Panc1 (cell line): ENCODE measurements at regions not wholly inside any gene's neighbourhood (a gene's known extent, or its start where the extent isn't known, plus 50 kb on each side); places are given as distances from the start of the nearest gene placed in this dataset.

Experiments
- ATAC-seq: fragments of 200-7000 bp; cut with Tn5 transposase; 2 replicates; pipeline ENCODE4 v1.9.1; 2020; ENCODE audit warnings: mild to moderate bottlenecking, moderate library complexity
- BruUV-seq: library from RNA; stranded (reverse); fragments of 400-500 nt; replicated peaks from 2 replicates; lab custom pipeline; 2021; lab: Mats Ljungman, UMichigan
- CTCF ChIA-PET: fragments of 300-600 bp; sonication (Branson Sonifier 250); formaldehyde crosslinking; loops from one replicate; lab custom pipeline; 2022; ENCODE audit warnings: antibody characterized with exemption; lab: Charles Lee
- POLR2A ChIA-PET: fragments of 300-600 bp; sonication (Branson Sonifier 250); formaldehyde crosslinking; loops from one replicate; lab custom pipeline; 2022; ENCODE audit warnings: antibody characterized with exemption; lab: Charles Lee
- DNase-seq: peaks from one replicate; pipeline ENCODE4 v3.0.0-alpha.2; 2010; ENCODE audit warnings: low read depth, low spot score
- H3K27ac ChIP-seq: 2 replicates; pipeline ENCODE4 v1.5.1; 2011; ENCODE audit warnings: mild to moderate bottlenecking, low read length, inconsistent platforms
- H3K27me3 ChIP-seq: fragments of 200-500 bp; sonication (Bioruptor generic); 2 replicates; pipeline ENCODE4 v1.6.0; 2014; ENCODE audit warnings: low read length, inconsistent platforms; ENCODE audit not compliant: control insufficient read depth, insufficient read depth
- H3K36me3 ChIP-seq: fragments of 200-500 bp; sonication (Bioruptor generic); 2 replicates; pipeline ENCODE4 v1.5.1; 2014; ENCODE audit warnings: inconsistent platforms, mild to moderate bottlenecking, low read length, moderate library complexity; ENCODE audit not compliant: control insufficient read depth, insufficient read depth
- H3K4me1 ChIP-seq: 2 replicates; pipeline ENCODE4 v1.5.1; 2011; ENCODE audit warnings: inconsistent platforms, mild to moderate bottlenecking, low read length, moderate library complexity; ENCODE audit not compliant: control insufficient read depth, insufficient read depth
- H3K4me3 ChIP-seq, 2 experiments: 2 replicates each; pipeline ENCODE4 v1.5.1; 2011 to 2012; ENCODE audit warnings: low read depth in 2 of 2, low read length in 2 of 2, mild to moderate bottlenecking in 2 of 2, inconsistent platforms in 1 of 2, moderate library complexity in 1 of 2
- H3K9me3 ChIP-seq: fragments of 200-500 bp; sonication (Bioruptor generic); 2 replicates; pipeline ENCODE4 v1.5.1; 2014; ENCODE audit warnings: low read depth, mild to moderate bottlenecking, inconsistent platforms, low read length, moderate library complexity; ENCODE audit not compliant: control insufficient read depth, insufficient read depth
- CTCF ChIP-seq: fragments of 450-650 bp; IDR thresholded peaks from 2 replicates; pipeline ENCODE4 v1.5.1; 2017; ENCODE audit warnings: mild to moderate bottlenecking
- POLR2AphosphoS5 ChIP-seq: IDR thresholded peaks from 2 replicates; pipeline ENCODE4 v1.6.1; 2012; ENCODE audit warnings: mild to moderate bottlenecking, low read depth, low read length, moderate library complexity
- REST ChIP-seq, 2 experiments: IDR thresholded peaks; 2 replicates each; pipeline ENCODE4 v1.6.1; 2011 to 2012; ENCODE audit warnings: low read depth in 2 of 2, control low read depth in 1 of 2, low read length in 1 of 2, mild to moderate bottlenecking in 1 of 2, moderate library complexity in 1 of 2; ENCODE audit not compliant: insufficient read depth in 1 of 2
- SIN3A ChIP-seq: IDR thresholded peaks from 2 replicates; pipeline ENCODE4 v1.6.1; 2012; ENCODE audit warnings: low read depth, mild to moderate bottlenecking, low read length, moderate library complexity, borderline replicate concordance; ENCODE audit not compliant: insufficient read depth
- TCF7L2 ChIP-seq: IDR thresholded peaks from 2 replicates; pipeline ENCODE4 v1.6.1; 2011; ENCODE audit warnings: mild to moderate bottlenecking, low read depth, low read length, inconsistent platforms
- in situ Hi-C: cut with HindIII; loops from 2 replicates; pipeline ENCODE4 v1.10.0; 2016; ENCODE audit warnings: low sequenced_read_pairs, low pct_unique_long_range_greater_than_20kb
- intact Hi-C: fragments of 100-400 bp; cut with micrococcal nuclease; formaldehyde crosslinking; loops from one replicate; pipeline ENCODE4 v1.10.0; 2022; ENCODE audit not compliant: unreplicated experiment

- ChIA-PET CTCF (no interaction called here), POLR2A (no interaction called here)
- BruUV-seq = no TSS peak
- no peak for TF ChIP-seq CTCF
- TF ChIP-seq POLR2AphosphoS5 = no peak
- TF ChIP-seq SIN3A = no peak
- TF ChIP-seq TCF7L2 = no peak
- no peak for TF ChIP-seq REST (IDR thresholded peaks at IDR 0.05; ENCODE audit: insufficient read depth in 1 of 2, low read depth in 2 of 2, low read length in 1 of 2)
- peaks cover 9% of the 10 kb centered on the region for H3K27me3 ChIP-seq
- intact Hi-C loops (no loop called here), in situ Hi-C loops (no loop called here)
- no peak overlapping the region for H3K27ac ChIP-seq
- no peaks in the 10 kb centered on the region for H3K9me3 ChIP-seq
- no peaks in the 10 kb centered on the region; the same call in 1 of the 2 replicates for H3K36me3 ChIP-seq
- H3K4me3 ChIP-seq = no peak overlapping the region
- DNase-seq (no peak), ATAC-seq (no peak)
- no peaks in the 10 kb centered on the region for H3K4me1 ChIP-seq
Observed at GRCh38 chr5:71961786-71962185, 145.5 kb upstream of the MAP1B start.

GRCh38 chr5:71969460-71969859, 137.8 kb upstream of the MAP1B start:
- DNase-seq (no peak), ATAC-seq (no peak)
- TF ChIP-seq TCF7L2 = no peak
- TF ChIP-seq REST (IDR thresholded peaks at IDR 0.05; ENCODE audit: insufficient read depth in 1 of 2, low read depth in 2 of 2, low read length in 1 of 2) = no peak
- no peak for TF ChIP-seq SIN3A
- no peak for TF ChIP-seq CTCF
- TF ChIP-seq POLR2AphosphoS5 = no peak
- Histone ChIP-seq H3K27me3 (peaks cover 11% of the 10 kb centered on the region; the same call in 1 of the 2 replicates), H3K9me3 (no peaks in the 10 kb centered on the region), H3K4me1 (no peaks in the 10 kb centered on the region), H3K27ac (no peak overlapping the region), H3K4me3 (no peak overlapping the region), H3K36me3 (no peaks in the 10 kb centered on the region)
- BruUV-seq = no TSS peak
- in situ Hi-C loops (no loop called here), intact Hi-C loops (no loop called here)
- ChIA-PET CTCF (no interaction called here), POLR2A (no interaction called here)
